Endothelial cell of umbilical vein (primary cell): ENCODE measurements at regions not wholly inside any gene's neighbourhood (a gene's known extent, or its start where the extent isn't known, plus 50 kb on each side); places are given as distances from the start of the nearest gene placed in this dataset.

Experiments
- BruUV-seq: library from RNA; stranded (reverse); fragments of 400-500 nt; replicated peaks from 2 replicates; lab custom pipeline; 2021; lab: Mats Ljungman, UMichigan
- CTCF ChIA-PET: fragments of 300-600, 350-600 bp; sonication (Branson Sonifier 250); formaldehyde crosslinking; loops from one replicate; lab custom pipeline; 2021; ENCODE audit warnings: antibody characterized with exemption, inconsistent platforms; lab: Charles Lee
- POLR2A ChIA-PET: fragments of 300-600, 350-600 bp; sonication (Branson Sonifier 250); formaldehyde crosslinking; loops from one replicate; lab custom pipeline; 2021; ENCODE audit warnings: antibody characterized with exemption, inconsistent platforms; lab: Charles Lee
- DNase-seq: peaks from one replicate; pipeline ENCODE4 v3.0.0-alpha.2; 2011; ENCODE audit warnings: low read depth, low spot score
- FAIRE-seq: peaks from 2 replicates; lab custom pipeline; 2011; peaks lifted over from hg19 to GRCh38; lab: Jason Lieb, UNC
- H2AFZ ChIP-seq: 2 replicates; pipeline ENCODE4 v1.6.0; 2012; ENCODE audit warnings: low read depth, low read length, control low read depth, inconsistent platforms
- H3K27ac ChIP-seq: 2 replicates; pipeline ENCODE4 v1.5.1; 2011; ENCODE audit warnings: low read depth, mild to moderate bottlenecking, control low read depth, low read length, moderate library complexity; ENCODE audit not compliant: insufficient read depth
- H3K27me3 ChIP-seq, 2 experiments: 2 replicates each; pipeline versions ENCODE4 v1.6.0 to v1.6.1; 2011; ENCODE audit warnings: low read length in 2 of 2, mixed read lengths in 1 of 2; ENCODE audit not compliant: control insufficient read depth in 2 of 2, insufficient read depth in 2 of 2
- H3K36me3 ChIP-seq, 2 experiments: 2 replicates in 1 of 2; 3 replicates in 1 of 2; pipeline ENCODE4 v1.5.1; 2011; ENCODE audit warnings: low read length in 2 of 2, mild to moderate bottlenecking in 1 of 2, moderate library complexity in 1 of 2; ENCODE audit not compliant: control insufficient read depth in 2 of 2, insufficient read depth in 2 of 2; ENCODE audit errors: extremely low read depth in 1 of 2
- H3K4me1 ChIP-seq: 3 replicates; pipeline ENCODE4 v1.5.1; 2011; ENCODE audit warnings: mild to moderate bottlenecking, low read length; ENCODE audit not compliant: control insufficient read depth, insufficient read depth; ENCODE audit errors: extremely low read depth
- H3K4me2 ChIP-seq: 2 replicates; pipeline ENCODE4 v1.6.1; 2011; ENCODE audit warnings: low read length, control low read depth, mixed read lengths; ENCODE audit not compliant: insufficient read depth
- H3K4me3 ChIP-seq, 3 experiments: fragments of 200-600 bp in 1 of 3; sonication (generic), shearing (Covaris generic) in 1 of 3; replicated peaks in 1 of 3; 2 replicates each; pipeline ENCODE4 v1.5.1; 2011 to 2016; ENCODE audit warnings: control low read depth in 3 of 3, low read length in 3 of 3, mild to moderate bottlenecking in 2 of 3, inconsistent platforms in 1 of 3, low read depth in 1 of 3, moderate library complexity in 1 of 3; ENCODE audit not compliant: insufficient read depth in 1 of 3
- H3K79me2 ChIP-seq: 2 replicates; pipeline ENCODE4 v1.6.0; 2012; ENCODE audit warnings: low read length, inconsistent platforms; ENCODE audit not compliant: control insufficient read depth, insufficient read depth
- H3K9ac ChIP-seq: replicated peaks from 2 replicates; pipeline ENCODE3; 2011; ENCODE audit warnings: low read length, control low read depth; ENCODE audit not compliant: insufficient read depth; ENCODE audit errors: extremely low read depth
- H3K9me1 ChIP-seq: replicated peaks from 3 replicates; pipeline ENCODE4 v1.6.0; 2011; ENCODE audit warnings: mild to moderate bottlenecking, low read length; ENCODE audit not compliant: control insufficient read depth, insufficient read depth; ENCODE audit errors: extremely low read depth
- H3K9me3 ChIP-seq: replicated peaks from 2 replicates; pipeline ENCODE4 v1.5.1; 2012; ENCODE audit warnings: low read length, inconsistent platforms; ENCODE audit not compliant: control insufficient read depth, insufficient read depth
- H4K20me1 ChIP-seq: replicated peaks from 2 replicates; pipeline ENCODE3; 2011; ENCODE audit warnings: mild to moderate bottlenecking, low read length; ENCODE audit not compliant: control insufficient read depth, insufficient read depth; ENCODE audit errors: extremely low read depth
- CTCF ChIP-seq, 2 donors: IDR thresholded peaks; 1 replicate in 1 of 2; 2 replicates in 1 of 2; pipeline ENCODE4 v1.5.1; 2011; ENCODE audit warnings: low read length in 2 of 2, mild to moderate bottlenecking in 2 of 2, moderate library complexity in 2 of 2, control low read depth in 1 of 2, inconsistent platforms in 1 of 2, low read depth in 1 of 2; ENCODE audit not compliant: insufficient read depth in 1 of 2; ENCODE audit errors: extremely low read depth in 1 of 2
- EZH2 ChIP-seq: IDR thresholded peaks from 2 replicates; pipeline ENCODE4 v1.6.1; 2012; ENCODE audit warnings: borderline replicate concordance, low read depth, mild to moderate bottlenecking, moderate library complexity, low read length, inconsistent platforms; ENCODE audit not compliant: severe bottlenecking
- FOS ChIP-seq: IDR thresholded peaks from 2 replicates; pipeline ENCODE4 v1.6.1; 2011; ENCODE audit warnings: mild to moderate bottlenecking, low read length, moderate library complexity, borderline replicate concordance; ENCODE audit not compliant: insufficient read depth
- GATA2 ChIP-seq: IDR thresholded peaks from 2 replicates; pipeline ENCODE4 v1.7.0; 2011; ENCODE audit warnings: low read depth, mild to moderate bottlenecking, moderate library complexity, mixed read lengths, low read length; ENCODE audit not compliant: insufficient read length, insufficient read depth
- JUN ChIP-seq: IDR thresholded peaks from 2 replicates; pipeline ENCODE4 v1.6.1; 2011; ENCODE audit warnings: borderline replicate concordance, low read depth; ENCODE audit not compliant: insufficient read length, insufficient read depth
- MYC ChIP-seq: IDR thresholded peaks from one replicate; pipeline ENCODE4 v1.6.1; 2011; ENCODE audit warnings: mild to moderate bottlenecking, low read depth, low read length
- POLR2A ChIP-seq: IDR thresholded peaks from 2 replicates; pipeline ENCODE4 v1.6.1; 2012; ENCODE audit warnings: low read depth, mild to moderate bottlenecking, control low read depth, low read length
- POLR2AphosphoS5 ChIP-seq: IDR thresholded peaks from 2 replicates; pipeline ENCODE4 v1.6.1; 2012; ENCODE audit warnings: low read depth, mild to moderate bottlenecking, control low read depth, low read length, moderate library complexity; ENCODE audit not compliant: insufficient read depth
- dilution Hi-C: fragments of 300-500 bp; cut with MboI; formaldehyde crosslinking; loops from one replicate; pipeline ENCODE4 v1.15.0; 2019; ENCODE audit warnings: low sequenced_read_pairs; ENCODE audit not compliant: extremely low pct_ligation_motif_present
- intact Hi-C: fragments of 100-400 bp; cut with micrococcal nuclease; formaldehyde crosslinking; loops from one replicate; pipeline ENCODE4 v1.10.0; 2022
- TF ChIP-seq, protein P1 (sequence below): IDR thresholded peaks from 2 replicates; pipeline ENCODE4 v1.6.1; 2011; ENCODE audit not compliant: insufficient read depth, insufficient read length

DNA sequence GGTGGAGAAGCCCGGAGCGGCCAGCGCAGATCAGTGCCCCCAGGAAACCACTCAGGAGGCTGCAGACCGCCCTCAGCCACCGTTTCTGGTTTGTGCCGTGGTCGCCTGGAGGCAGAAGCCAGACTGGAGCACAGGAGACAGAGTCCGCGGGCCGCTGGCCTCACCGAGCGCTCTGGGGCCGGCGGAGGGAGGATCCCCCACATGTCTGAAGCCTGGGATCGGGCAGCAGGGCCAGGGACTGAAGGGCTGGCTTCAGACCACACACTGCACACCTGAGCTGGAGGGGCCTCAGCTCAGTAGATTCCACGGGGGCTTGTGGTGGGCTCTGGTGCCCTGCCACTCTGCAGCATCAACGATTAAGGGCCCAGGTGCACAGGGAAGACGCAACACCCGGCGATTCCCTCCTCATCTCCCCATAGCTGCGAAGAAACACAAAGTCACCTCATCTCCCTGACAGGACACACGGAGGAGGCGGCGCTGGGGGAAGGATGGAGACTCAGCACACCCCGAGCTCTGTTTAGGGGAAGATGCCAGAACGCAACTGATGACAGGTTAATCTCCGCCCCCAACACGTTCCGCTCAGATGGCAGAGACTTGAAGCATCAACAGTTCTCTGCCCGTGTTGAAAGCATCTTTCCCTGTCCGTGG is 408.1 kb downstream of the GALR1 start:
- Histone ChIP-seq H3K79me2 (no peaks in the 10 kb centered on the region), H3K9ac (no peak overlapping the region), H3K4me1 (no peaks in the 10 kb centered on the region), H4K20me1 (no peaks in the 10 kb centered on the region), H3K9me3 (peaks cover 4% of the 10 kb centered on the region), H3K9me1 (no peaks in the 10 kb centered on the region), H2AFZ (no peak overlapping the region), H3K4me2 (no peak overlapping the region), H3K27me3 (no peaks in the 10 kb centered on the region), H3K27ac (no peak overlapping the region), H3K36me3 (no peaks in the 10 kb centered on the region), H3K4me3 (no peak overlapping the region)
- FAIRE-seq (no peak), DNase-seq (no peak)
- ChIA-PET POLR2A (no interaction called here), CTCF (no interaction called here)
- TF ChIP-seq, protein P1, sequence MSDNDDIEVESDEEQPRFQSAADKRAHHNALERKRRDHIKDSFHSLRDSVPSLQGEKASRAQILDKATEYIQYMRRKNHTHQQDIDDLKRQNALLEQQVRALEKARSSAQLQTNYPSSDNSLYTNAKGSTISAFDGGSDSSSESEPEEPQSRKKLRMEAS, result no peak
- TF ChIP-seq POLR2A, result no peak
- no peak for TF ChIP-seq EZH2
- TF ChIP-seq MYC, result no peak
- no peak for TF ChIP-seq CTCF (IDR thresholded peaks at IDR 0.05; ENCODE audit: extremely low read depth in 1 of 2, insufficient read depth in 1 of 2, low read depth in 1 of 2, low read length in 2 of 2)
- no peak for TF ChIP-seq FOS
- no peak for TF ChIP-seq POLR2AphosphoS5
- TF ChIP-seq JUN, result no peak
- TF ChIP-seq GATA2, result no peak
- intact Hi-C loops (no loop called here), dilution Hi-C loops (no loop called here)
- BruUV-seq, result no TSS peak
